IgD-negative memory B cell (primary cell): ENCODE measurements at regions not wholly inside any gene's neighbourhood (a gene's known extent, or its start where the extent isn't known, plus 50 kb on each side); places are given as distances from the start of the nearest gene placed in this dataset.

ENCODE experiments used
- H3K27ac Mint-ChIP-seq, 3 donors: one replicate each; pipeline ENCODE4 v1.8.0; 2020 to 2022; ENCODE audit warnings: mild to moderate bottlenecking in 3 of 3, mixed read lengths in 3 of 3, moderate library complexity in 1 of 3
- H3K27me3 Mint-ChIP-seq: one replicate; pipeline ENCODE4 v1.8.0; 2021; ENCODE audit warnings: mixed read lengths
- H3K36me3 Mint-ChIP-seq: one replicate; pipeline ENCODE4 v1.8.0; 2020; ENCODE audit warnings: mild to moderate bottlenecking, mixed read lengths
- H3K4me1 Mint-ChIP-seq, 3 donors: one replicate each; pipeline ENCODE4 v1.8.0; 2020 to 2022; ENCODE audit warnings: mixed read lengths in 3 of 3, mild to moderate bottlenecking in 1 of 3
- H3K4me3 Mint-ChIP-seq, 4 donors: one replicate each; pipeline ENCODE4 v1.8.0; 2020 to 2022; ENCODE audit warnings: mild to moderate bottlenecking in 4 of 4, mixed read lengths in 4 of 4, moderate library complexity in 3 of 4
- H3K9me3 Mint-ChIP-seq, 3 donors: one replicate each; pipeline ENCODE4 v1.8.0; 2020 to 2021; ENCODE audit warnings: mixed read lengths in 3 of 3, mild to moderate bottlenecking in 1 of 3

GRCh38 chr13:73411067-73411809, 352.4 kb downstream of the KLF5 start:
- Mint-ChIP-seq H3K9me3 (peaks cover 2 to 5% (median 5%) of the 10 kb centered on the region in 3 donors), H3K27me3 (no peaks in the 10 kb centered on the region), H3K4me3 (no peak overlapping the region), H3K36me3 (no peaks in the 10 kb centered on the region), H3K27ac (no peak overlapping the region), H3K4me1 (no peaks in the 10 kb centered on the region)

GRCh38 chr13:73406454-73406853, 347.6 kb downstream of the KLF5 start:
- Mint-ChIP-seq H3K4me3 (no peak overlapping the region), H3K27ac (no peak overlapping the region)

GRCh38 chr13:73404581-73404980, 345.8 kb downstream of the KLF5 start:
- H3K4me1 Mint-ChIP-seq: no peaks in the 10 kb centered on the region
- H3K27me3 Mint-ChIP-seq: no peaks in the 10 kb centered on the region
- H3K27ac Mint-ChIP-seq: no peak overlapping the region

More at GRCh38 chr13:73406454-73406853, 347.6 kb downstream of the KLF5 start:
- H3K9me3 Mint-ChIP-seq: peaks cover 2 to 5% (median 5%) of the 10 kb centered on the region in 3 donors
- no peaks in the 10 kb centered on the region for H3K27me3 Mint-ChIP-seq
- H3K4me1 Mint-ChIP-seq: no peaks in the 10 kb centered on the region
- no peaks in the 10 kb centered on the region for H3K36me3 Mint-ChIP-seq

DNA sequence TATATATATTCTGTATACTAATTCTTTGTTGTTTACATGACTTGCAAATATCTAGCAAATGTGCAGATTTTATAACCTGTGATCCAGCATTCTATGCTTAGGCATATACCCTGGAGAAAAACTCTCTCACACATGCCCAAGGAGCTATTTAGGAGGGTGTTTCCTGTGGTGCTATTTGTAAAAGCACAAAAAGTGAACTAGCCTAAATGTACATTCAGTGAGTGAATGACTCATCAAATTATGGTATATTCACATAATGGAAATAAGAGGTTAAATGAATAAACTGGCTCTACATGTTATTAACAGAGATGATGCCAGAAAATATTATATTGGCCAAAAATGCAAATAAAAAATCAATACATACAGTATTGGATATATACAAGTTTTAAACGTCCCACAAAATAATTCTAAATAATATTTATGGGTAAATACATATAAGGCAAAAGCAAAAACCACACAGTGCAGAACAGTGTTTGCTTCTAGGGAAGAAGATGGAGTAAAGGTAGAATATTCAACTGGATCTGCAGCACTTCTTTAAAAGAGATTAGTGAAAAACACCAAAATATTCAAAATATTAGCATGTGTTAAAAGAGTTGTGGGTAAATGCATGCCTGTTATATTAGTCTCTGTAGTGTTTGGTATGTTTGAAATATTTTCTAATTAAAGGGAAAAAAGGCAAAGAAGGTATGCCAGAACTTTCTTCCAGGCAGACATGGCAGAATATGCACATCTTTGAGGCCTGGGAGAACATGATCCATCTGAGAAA, 344.7 kb downstream of the KLF5 start:
- Mint-ChIP-seq H3K36me3 (no peaks in the 10 kb centered on the region), H3K4me3 (no peak overlapping the region), H3K9me3 (peaks cover 0 to 6% (median 2%) of the 10 kb centered on the region in 3 donors), H3K27ac (no peak overlapping the region), H3K4me1 (no peaks in the 10 kb centered on the region), H3K27me3 (no peaks in the 10 kb centered on the region)

More at GRCh38 chr13:73404581-73404980, 345.8 kb downstream of the KLF5 start:
- no peak overlapping the region for H3K4me3 Mint-ChIP-seq
- H3K9me3 Mint-ChIP-seq: peaks cover 0 to 4% (median 3%) of the 10 kb centered on the region in 3 donors
- no peaks in the 10 kb centered on the region for H3K36me3 Mint-ChIP-seq

GRCh38 chr13:73401769-73402168, 343.0 kb downstream of the KLF5 start:
- Mint-ChIP-seq H3K27me3 (no peaks in the 10 kb centered on the region), H3K27ac (no peak overlapping the region), H3K9me3 (peaks cover 0 to 4% (median 0%) of the 10 kb centered on the region in 3 donors), H3K4me1 (no peaks in the 10 kb centered on the region), H3K36me3 (no peaks in the 10 kb centered on the region), H3K4me3 (no peak overlapping the region)

- Mint-ChIP-seq H3K4me1 (no peaks in the 10 kb centered on the region), H3K9me3 (peaks cover 0 to 4% (median 2%) of the 10 kb centered on the region in 3 donors), H3K4me3 (no peak overlapping the region), H3K27me3 (no peaks in the 10 kb centered on the region), H3K36me3 (no peaks in the 10 kb centered on the region), H3K27ac (no peak overlapping the region)
Observed at GRCh38 chr13:73399347-73400216, 340.8 kb downstream of the KLF5 start.

DNA sequence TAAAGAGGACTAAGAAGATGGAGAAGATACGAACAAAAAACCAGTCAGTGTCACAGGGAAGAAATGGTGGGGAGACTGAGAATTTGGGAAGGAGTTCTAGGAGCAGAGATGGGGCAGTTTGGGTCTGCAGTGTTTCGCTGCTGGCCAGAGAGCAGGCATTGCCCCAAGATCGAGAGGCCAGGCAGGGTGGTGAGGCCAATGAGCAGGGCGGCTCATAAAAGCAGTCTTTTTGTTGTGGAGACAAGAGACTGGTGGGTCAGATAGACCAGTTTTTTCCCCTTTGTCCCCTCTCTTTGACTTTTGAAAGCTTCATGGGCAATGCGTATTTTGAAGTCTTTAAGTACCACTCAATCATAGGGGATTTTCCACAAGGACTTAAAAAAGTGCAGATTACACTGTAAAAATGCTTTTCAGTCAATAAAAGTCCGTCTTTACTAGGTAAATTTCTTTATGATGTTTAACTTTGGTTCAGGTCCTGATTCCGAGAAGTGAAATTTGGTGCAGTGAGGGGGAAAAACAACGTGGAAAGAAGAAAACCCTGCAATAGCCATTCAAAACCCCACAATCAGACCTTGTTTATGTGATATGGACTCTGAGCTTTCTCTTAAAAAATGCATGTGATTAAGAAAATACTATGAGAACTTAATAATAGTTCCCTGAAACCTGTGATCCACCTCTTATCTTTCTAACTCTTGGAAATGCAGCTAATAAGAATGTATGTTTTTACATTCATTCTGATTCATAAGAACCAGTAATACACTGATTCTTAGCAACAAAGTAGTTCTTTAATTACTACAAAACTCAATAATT, 338.9 kb downstream of the KLF5 start:
- no peak overlapping the region for H3K27ac Mint-ChIP-seq
- H3K27me3 Mint-ChIP-seq: no peaks in the 10 kb centered on the region
- peaks cover 1 to 4% (median 2%) of the 10 kb centered on the region in 3 donors for H3K9me3 Mint-ChIP-seq
- H3K4me3 Mint-ChIP-seq: no peak overlapping the region
- H3K4me1 Mint-ChIP-seq: no peaks in the 10 kb centered on the region
- H3K36me3 Mint-ChIP-seq: no peaks in the 10 kb centered on the region

DNA sequence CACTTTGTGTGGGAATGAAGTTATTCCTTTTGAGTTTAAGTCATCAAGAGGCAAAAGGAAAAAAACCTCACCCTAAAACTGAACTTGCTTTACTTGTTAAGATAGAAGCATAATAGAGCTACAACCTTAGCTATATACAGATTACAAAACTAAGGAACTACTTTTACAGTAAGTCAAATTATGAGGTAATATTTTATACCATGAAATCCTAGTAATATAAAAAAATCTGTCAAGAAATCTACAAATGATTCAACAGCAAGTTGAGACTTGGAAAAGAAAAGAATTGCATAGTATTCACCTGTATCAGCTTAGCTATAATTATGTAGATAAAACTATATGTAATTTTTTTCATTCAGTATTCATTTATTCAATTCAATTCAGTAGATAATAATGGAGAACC, 335.3 kb downstream of the KLF5 start:
- H3K4me3 Mint-ChIP-seq: no peak overlapping the region
- no peaks in the 10 kb centered on the region for H3K4me1 Mint-ChIP-seq
- H3K27ac Mint-ChIP-seq: no peak overlapping the region
- H3K27me3 Mint-ChIP-seq: no peaks in the 10 kb centered on the region
- peaks cover 4 to 14% (median 6%) of the 10 kb centered on the region in 3 donors for H3K9me3 Mint-ChIP-seq
- no peaks in the 10 kb centered on the region for H3K36me3 Mint-ChIP-seq

DNA sequence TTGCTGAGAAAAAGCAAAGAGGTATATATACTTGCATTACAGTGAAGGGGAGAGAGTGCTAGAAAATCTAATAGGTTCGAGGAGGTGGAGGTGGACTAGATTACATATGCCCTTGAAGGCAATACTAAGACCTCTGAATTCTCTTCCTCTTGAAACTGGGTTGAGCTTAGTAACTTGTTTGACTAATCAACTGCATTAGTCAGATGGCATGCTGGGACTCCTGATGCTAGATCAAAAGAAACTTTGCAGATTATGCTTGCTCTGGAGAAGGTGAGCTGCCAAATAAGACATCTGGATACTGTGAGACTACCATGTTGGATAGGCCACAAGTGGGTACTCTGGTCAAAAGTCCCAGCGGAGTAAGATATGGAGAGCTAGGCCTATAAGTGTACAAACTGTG, 331.3 kb downstream of the KLF5 start:
- H3K4me1 Mint-ChIP-seq: no peaks in the 10 kb centered on the region
- H3K36me3 Mint-ChIP-seq: no peaks in the 10 kb centered on the region
- H3K4me3 Mint-ChIP-seq: no peak overlapping the region
- H3K27ac Mint-ChIP-seq: no peak overlapping the region
- peaks cover 6 to 14% (median 8%) of the 10 kb centered on the region in 3 donors for H3K9me3 Mint-ChIP-seq
- H3K27me3 Mint-ChIP-seq: no peaks in the 10 kb centered on the region

DNA sequence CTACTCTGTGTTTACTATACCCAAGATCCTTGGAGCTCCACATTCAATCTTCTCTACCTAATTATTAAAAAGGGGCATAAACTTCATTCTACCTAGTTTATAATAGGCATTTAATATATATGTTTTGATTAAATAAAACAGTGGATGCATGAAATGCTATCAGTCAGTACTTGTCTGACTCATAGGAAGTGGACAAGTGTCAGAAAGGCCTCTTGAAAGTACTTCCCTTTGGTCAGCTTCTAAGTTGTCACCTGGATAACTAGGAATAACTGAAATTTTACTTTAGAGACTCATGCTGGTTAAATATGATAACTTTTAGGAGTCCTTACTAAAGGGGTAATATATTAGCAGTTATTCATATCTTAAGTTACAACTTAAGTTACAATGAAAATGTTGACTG, 329.8 kb downstream of the KLF5 start:
- no peaks in the 10 kb centered on the region for H3K4me1 Mint-ChIP-seq
- H3K27me3 Mint-ChIP-seq: no peaks in the 10 kb centered on the region
- no peak overlapping the region for H3K4me3 Mint-ChIP-seq
- no peaks in the 10 kb centered on the region for H3K36me3 Mint-ChIP-seq
- no peak overlapping the region for H3K27ac Mint-ChIP-seq
- peaks cover 6 to 14% (median 8%) of the 10 kb centered on the region in 3 donors for H3K9me3 Mint-ChIP-seq

DNA sequence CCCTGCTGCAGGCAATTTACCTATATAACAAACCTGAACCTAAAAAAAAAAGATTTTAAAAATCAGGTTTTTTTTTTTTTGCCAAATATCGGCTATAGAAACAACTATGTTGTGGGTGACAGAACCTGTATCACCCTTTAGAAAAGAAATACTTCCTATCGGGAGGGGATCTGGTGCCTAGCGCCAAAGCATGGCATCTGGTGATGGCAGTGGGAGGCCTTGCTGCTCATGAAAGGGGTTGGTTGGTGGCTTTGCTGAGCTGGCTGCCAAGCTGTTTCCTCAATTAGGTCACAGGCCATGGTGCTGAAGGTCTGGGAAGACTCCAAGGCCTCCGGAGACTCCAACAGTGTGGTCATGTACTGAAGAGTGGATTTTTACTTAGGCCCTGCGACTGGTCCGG, 328.5 kb downstream of the KLF5 start:
- H3K36me3 Mint-ChIP-seq: no peaks in the 10 kb centered on the region
- no peaks in the 10 kb centered on the region for H3K4me1 Mint-ChIP-seq
- no peak overlapping the region for H3K27ac Mint-ChIP-seq
- H3K4me3 Mint-ChIP-seq: no peak overlapping the region
- H3K9me3 Mint-ChIP-seq: peaks cover 6 to 10% (median 6%) of the 10 kb centered on the region in 3 donors
- no peaks in the 10 kb centered on the region for H3K27me3 Mint-ChIP-seq

DNA sequence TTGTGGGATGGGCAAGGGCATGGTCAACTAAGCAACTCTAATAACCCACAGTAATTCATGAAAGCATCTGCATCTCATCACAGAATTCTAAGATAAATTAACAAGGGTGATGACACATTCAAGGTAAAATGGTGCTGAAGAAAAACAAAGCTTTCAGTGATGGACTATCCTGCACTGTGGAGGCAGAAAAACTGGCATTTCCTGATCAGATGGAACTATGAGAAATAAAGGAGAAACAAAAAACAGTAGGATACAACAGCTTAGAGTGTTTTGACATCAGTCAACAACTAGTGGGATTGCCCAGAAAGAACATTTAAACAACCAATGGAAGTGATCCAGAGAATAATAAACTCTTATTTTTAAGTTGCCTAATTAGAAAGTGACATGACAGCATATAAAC, 327.0 kb downstream of the KLF5 start:
- H3K9me3 Mint-ChIP-seq: peaks cover 3 to 6% (median 4%) of the 10 kb centered on the region in 3 donors
- no peaks in the 10 kb centered on the region for H3K36me3 Mint-ChIP-seq
- H3K4me1 Mint-ChIP-seq: no peaks in the 10 kb centered on the region
- no peak overlapping the region for H3K27ac Mint-ChIP-seq
- H3K27me3 Mint-ChIP-seq: no peaks in the 10 kb centered on the region
- no peak overlapping the region for H3K4me3 Mint-ChIP-seq

- Mint-ChIP-seq H3K4me1 (peaks cover 0 to 2% (median 0%) of the 10 kb centered on the region in 3 donors), H3K9me3 (peaks cover 0 to 4% (median 0%) of the 10 kb centered on the region in 3 donors), H3K27ac (no peak overlapping the region), H3K36me3 (no peaks in the 10 kb centered on the region), H3K27me3 (peaks cover 2% of the 10 kb centered on the region), H3K4me3 (no peak overlapping the region)
Observed at GRCh38 chr13:73372666-73373627, 314.1 kb downstream of the KLF5 start.
